K562 (cell line): ENCODE measurements at regions not wholly inside any gene's neighbourhood (a gene's known extent, or its start where the extent isn't known, plus 50 kb on each side); places are given as distances from the start of the nearest gene placed in this dataset.

ENCODE experiments used
- ATAC-seq: fragments of 200-7000 bp; cut with Tn5 transposase; 3 replicates; pipeline ENCODE4 v1.9.1; 2020; ENCODE audit warnings: moderate library complexity
- BruUV-seq: library from RNA; stranded (reverse); fragments of 400-500 nt; replicated peaks from 2 replicates; lab custom pipeline; 2021; lab: Mats Ljungman, UMichigan
- CTCF ChIA-PET: fragments of 300-600 bp; formaldehyde crosslinking; extraction: SDS; loops from one replicate; lab custom pipeline; 2021; ENCODE audit warnings: low intra/inter-chr PET ratio; lab: Yijun Ruan, JAX
- POLR2A ChIA-PET: fragments of 300-600, 350-650 bp; sonication (Branson Sonifier 250); formaldehyde crosslinking; extraction: SDS; loops from one replicate; lab custom pipeline; 2021; ENCODE audit warnings: antibody characterized with exemption, inconsistent platforms; lab: Yijun Ruan, JAX
- DNase-seq, 4 experiments: peaks; one replicate each; pipeline versions ENCODE4 v3.0.0 to v3.0.0-alpha.2; 2011 to 2018; ENCODE audit warnings: low spot score in 3 of 4, mixed read lengths in 3 of 4; ENCODE audit errors: extremely low read depth in 1 of 4
- FAIRE-seq: peaks from 2 replicates; lab custom pipeline; 2011; peaks lifted over from hg19 to GRCh38; lab: Jason Lieb, UNC
- H2AFZ ChIP-seq: 2 replicates; pipeline ENCODE4 v1.6.0; 2011; ENCODE audit warnings: low read depth, low read length, control low read depth, inconsistent platforms
- H3K27ac ChIP-seq: fragments of 200-600 bp; 3 replicates; pipeline ENCODE4 v1.8.0; 2011; ENCODE audit warnings: low read depth, mild to moderate bottlenecking, control low read depth, inconsistent platforms, low read length, moderate library complexity, mixed read lengths; ENCODE audit errors: extremely low read depth
- H3K27me3 ChIP-seq, 2 experiments: fragments of 300-600 bp in 1 of 2; 2 replicates in 1 of 2; 3 replicates in 1 of 2; pipeline versions ENCODE4 v1.6.0 to v1.8.0; 2011; ENCODE audit warnings: inconsistent platforms in 2 of 2, low read length in 2 of 2, mild to moderate bottlenecking in 1 of 2, mixed read lengths in 1 of 2, moderate library complexity in 1 of 2; ENCODE audit not compliant: control insufficient read depth in 2 of 2, insufficient read depth in 2 of 2
- H3K36me3 ChIP-seq: fragments of 300-600 bp; 3 replicates; pipeline ENCODE4 v1.8.0; 2011; ENCODE audit warnings: mild to moderate bottlenecking, low read length, inconsistent platforms; ENCODE audit not compliant: control insufficient read depth, insufficient read depth
- H3K4me1 ChIP-seq, 2 experiments: fragments of 200-600 bp in 1 of 2; replicated peaks in 1 of 2; 2 replicates in 1 of 2; 3 replicates in 1 of 2; pipeline versions ENCODE4 v1.5.1 to v1.8.0; 2011; ENCODE audit warnings: inconsistent platforms in 2 of 2, low read length in 2 of 2, mild to moderate bottlenecking in 1 of 2, mixed read lengths in 1 of 2, moderate library complexity in 1 of 2; ENCODE audit not compliant: control insufficient read depth in 2 of 2, insufficient read depth in 2 of 2
- H3K4me2 ChIP-seq: 2 replicates; pipeline ENCODE4 v1.6.1; 2011; ENCODE audit warnings: low read length, control low read depth, inconsistent platforms, mixed read lengths; ENCODE audit not compliant: insufficient read depth
- H3K4me3 ChIP-seq: fragments of 200-600 bp; sonication (generic), shearing (Covaris generic); 2 replicates; pipeline ENCODE4 v1.5.1; 2016; ENCODE audit warnings: control low read depth, inconsistent platforms
- H3K79me2 ChIP-seq: fragments of 200-600 bp; 3 replicates; pipeline ENCODE4 v1.8.0; 2011; ENCODE audit warnings: low read length, inconsistent platforms; ENCODE audit not compliant: control insufficient read depth, insufficient read depth
- H3K9ac ChIP-seq, 2 experiments: 2 replicates each; pipeline versions ENCODE4 v1.6.0 to v1.6.1; 2011; ENCODE audit warnings: low read depth in 2 of 2, low read length in 2 of 2, control low read depth in 1 of 2, inconsistent platforms in 1 of 2, mild to moderate bottlenecking in 1 of 2, mixed read lengths in 1 of 2; ENCODE audit not compliant: insufficient read depth in 1 of 2
- H3K9me1 ChIP-seq: one replicate; pipeline ENCODE4 v1.6.0; 2011; ENCODE audit warnings: inconsistent platforms, mild to moderate bottlenecking, low read length, moderate library complexity; ENCODE audit not compliant: control insufficient read depth, insufficient read depth
- H3K9me3 ChIP-seq: replicated peaks from 2 replicates; pipeline ENCODE4 v1.5.1; 2011; ENCODE audit warnings: low read depth, low read length, inconsistent platforms; ENCODE audit not compliant: control insufficient read depth, insufficient read depth
- H4K20me1 ChIP-seq: replicated peaks from 2 replicates; pipeline ENCODE4 v1.6.1; 2011; ENCODE audit warnings: low read length, inconsistent platforms, mixed read lengths; ENCODE audit not compliant: control insufficient read depth, insufficient read depth
- CREB1 ChIP-seq, 2 experiments: sonication (generic) in 1 of 2; formaldehyde crosslinking in 1 of 2; IDR thresholded peaks; 2 replicates each; pipeline versions ENCODE4 v1.6.1 to v1.8.0; 2012 to 2022; ENCODE audit warnings: inconsistent platforms in 1 of 2, mild to moderate bottlenecking in 1 of 2, missing genetic modification reagents in 1 of 2, moderate library complexity in 1 of 2
- FOSL1 ChIP-seq: fragments of 200-800 bp; sonication (Bioruptor generic); conservative IDR thresholded peaks from 2 replicates; pipeline ENCODE4 v1.6.1; 2016; ENCODE audit warnings: missing genetic modification characterization, missing compliant biosample characterization
- GMEB1 ChIP-seq: fragments of 250-450 bp; sonication (Bioruptor Pico); IDR thresholded peaks from 2 replicates; pipeline ENCODE4 v1.4.0; 2020; ENCODE audit warnings: mild to moderate bottlenecking
- HDAC6 ChIP-seq: IDR thresholded peaks from 2 replicates; pipeline ENCODE4 v1.6.1; 2012; ENCODE audit warnings: low read depth, mild to moderate bottlenecking, control low read depth, inconsistent platforms, low read length, moderate library complexity
- HMG20B ChIP-seq: fragments of 250-450 bp; sonication (Bioruptor Pico); IDR thresholded peaks from 2 replicates; pipeline ENCODE4 v1.5.0; 2021; ENCODE audit warnings: mild to moderate bottlenecking
- ILF3 ChIP-seq: fragments of 450-650 bp; IDR thresholded peaks from 2 replicates; pipeline ENCODE4 v1.6.1; 2018; ENCODE audit warnings: antibody characterized with exemption, mild to moderate bottlenecking, moderate library complexity, borderline replicate concordance
- JUNB ChIP-seq: fragments of 450-650 bp; formaldehyde crosslinking; conservative IDR thresholded peaks from 2 replicates; pipeline ENCODE4 v1.4.0; 2020; ENCODE audit warnings: mild to moderate bottlenecking
- NRF1 ChIP-seq, 2 experiments: fragments of 450-650 bp; IDR thresholded peaks in 1 of 2; conservative IDR thresholded peaks in 1 of 2; 2 replicates each; pipeline ENCODE4 v1.6.1; 2014; ENCODE audit warnings: mild to moderate bottlenecking in 2 of 2
- PHTF2 ChIP-seq: fragments of 250-450 bp; sonication (Bioruptor Pico); IDR thresholded peaks from 2 replicates; pipeline ENCODE4 v1.5.0; 2021; ENCODE audit warnings: mild to moderate bottlenecking
- RCOR1 ChIP-seq, 2 experiments: IDR thresholded peaks; 2 replicates each; pipeline ENCODE4 v1.6.1; 2012; ENCODE audit warnings: low read depth in 2 of 2, low read length in 2 of 2, borderline replicate concordance in 1 of 2, improper control_type of control experiment in 1 of 2
- SMAD2 ChIP-seq: fragments of 150-350 bp; IDR thresholded peaks from 2 replicates; pipeline ENCODE4 v1.6.1; 2014; ENCODE audit warnings: low read depth, mild to moderate bottlenecking, low read length
- TFAM ChIP-seq: fragments of 250-450 bp; sonication (Bioruptor Pico); conservative IDR thresholded peaks from 2 replicates; pipeline ENCODE4 v1.5.0; 2021; ENCODE audit warnings: mild to moderate bottlenecking, moderate library complexity
- TRIM24 ChIP-seq, 2 experiments: fragments of 450-650 bp; IDR thresholded peaks; 2 replicates each; pipeline ENCODE4 v1.6.1; 2016
- ZNF175 ChIP-seq: fragments of 200-800 bp; sonication (Bioruptor generic); IDR thresholded peaks from 2 replicates; pipeline ENCODE4 v1.6.1; 2016; ENCODE audit warnings: low read depth, mild to moderate bottlenecking, missing genetic modification characterization, missing compliant biosample characterization
- ZNF253 ChIP-seq: fragments of 250-450 bp; sonication (Bioruptor Pico); conservative IDR thresholded peaks from 2 replicates; pipeline ENCODE4 v1.6.1; 2021; ENCODE audit warnings: mild to moderate bottlenecking
- WGBS: fragments of 100-300 bp; shearing (Covaris generic); methylation state at CpG from one replicate; pipeline ENCODE4 v1.1.6; 2016; ENCODE audit warnings: low coverage, mixed read lengths; ENCODE audit not compliant: insufficient coverage; ENCODE audit errors: missing lambda C conversion rate; 5-methylcytosine and 5-hydroxymethylcytosine counted together
- in situ Hi-C: fragments of 300-500 bp; cut with MboI; formaldehyde crosslinking; loops from 4 replicates; pipeline ENCODE4 v1.15.0; 2018; ENCODE audit warnings: inconsistent platforms, mixed read lengths
- intact Hi-C: fragments of 100-400 bp; cut with micrococcal nuclease; formaldehyde crosslinking; loops from 2 replicates; pipeline ENCODE4 v1.14.2; 2022
- TF ChIP-seq, protein P1 (sequence below): fragments of 250-450 bp; sonication (Bioruptor Pico); IDR thresholded peaks from 2 replicates; pipeline ENCODE4 v1.9.0; 2021; ENCODE audit warnings: mild to moderate bottlenecking, inconsistent platforms

GRCh38 chr3:71982506-71983258 is 197.7 kb upstream of the PROK2 start (continued):
- TF ChIP-seq NRF1 (conservative IDR thresholded peaks at IDR 0.05 in 1 of 2, IDR thresholded peaks at IDR 0.05 in 1 of 2): peak; percentile 25 to 38; a peak in 1 of 4 replicates
- 0 out of 2 replicates have a peak, but pooled peaks have one; percentile 36 for TF ChIP-seq CREB1 (IDR thresholded peaks at IDR 0.05)
- TF ChIP-seq CREB1 (CRISPR knock-in tag; IDR thresholded peaks at IDR 0.05): peak; percentile 74; the same call in 1 of the 2 replicates
- peak in 1 of 2 experiments; percentile 48; a peak in 1 of 4 replicates for TF ChIP-seq TRIM24 (IDR thresholded peaks at IDR 0.05)
- 0 out of 2 replicates have a peak, but pooled peaks have one; percentile 19 for TF ChIP-seq ZNF175 (CRISPR knock-in tag)
- peak; percentile 98 for TF ChIP-seq FOSL1 (tag)
- TF ChIP-seq, all 486 proteins: peak for 27; not testable (repeated sequence) for 459

DNA sequence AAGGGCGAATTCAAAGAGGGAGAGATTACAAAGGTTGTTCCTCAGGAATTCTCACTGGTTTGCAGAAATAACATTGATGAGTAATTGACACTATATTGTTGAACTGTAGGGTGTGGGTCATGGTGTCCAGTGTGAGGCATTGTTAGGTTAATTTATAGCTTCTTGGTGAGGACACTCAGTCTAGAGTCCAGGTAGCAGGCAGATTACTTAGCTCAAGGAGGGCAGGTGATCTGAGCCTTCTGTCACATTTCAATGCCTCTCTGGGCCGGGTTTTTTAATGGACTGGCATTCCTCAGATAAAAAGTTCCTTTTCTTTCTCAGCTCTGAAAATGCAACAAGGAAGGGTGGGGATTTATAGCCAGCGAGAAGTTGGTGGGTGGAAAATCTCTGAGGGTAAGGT is 194.2 kb upstream of the PROK2 start:
- FAIRE-seq (no peak), DNase-seq (no peak), ATAC-seq (no peak)
- Histone ChIP-seq H3K36me3 (no peaks in the 10 kb centered on the region), H3K9me1 (no peaks in the 10 kb centered on the region), H2AFZ (no peak overlapping the region), H3K9me3 (peaks cover 2% of the 10 kb centered on the region; the same call in 1 of the 2 replicates), H3K79me2 (no peaks in the 10 kb centered on the region), H3K4me1 (no peaks in the 10 kb centered on the region; a peak in 2 of 5 replicates), H4K20me1 (no peaks in the 10 kb centered on the region), H3K4me3 (no peak overlapping the region), H3K27me3 (peaks cover 0 to 3% of the 10 kb centered on the region in 2 experiments; a peak in 1 of 5 replicates), H3K9ac (no peak overlapping the region), H3K27ac (no peak overlapping the region), H3K4me2 (no peak overlapping the region)
- TF ChIP-seq JUNB (CRISPR knock-in tag) (no peak), ZNF253 (CRISPR knock-in tag) (no peak), RCOR1 (IDR thresholded peaks at IDR 0.05; ENCODE audit: borderline replicate concordance in 1 of 2, low read depth in 2 of 2, low read length in 2 of 2) (no peak), TFAM (no peak), ILF3 (no peak), HMG20B (CRISPR knock-in tag) (no peak), HDAC6 (no peak), SMAD2 (no peak), GMEB1 (CRISPR knock-in tag) (no peak), PHTF2 (CRISPR knock-in tag) (no peak)
- TF ChIP-seq, protein P1, sequence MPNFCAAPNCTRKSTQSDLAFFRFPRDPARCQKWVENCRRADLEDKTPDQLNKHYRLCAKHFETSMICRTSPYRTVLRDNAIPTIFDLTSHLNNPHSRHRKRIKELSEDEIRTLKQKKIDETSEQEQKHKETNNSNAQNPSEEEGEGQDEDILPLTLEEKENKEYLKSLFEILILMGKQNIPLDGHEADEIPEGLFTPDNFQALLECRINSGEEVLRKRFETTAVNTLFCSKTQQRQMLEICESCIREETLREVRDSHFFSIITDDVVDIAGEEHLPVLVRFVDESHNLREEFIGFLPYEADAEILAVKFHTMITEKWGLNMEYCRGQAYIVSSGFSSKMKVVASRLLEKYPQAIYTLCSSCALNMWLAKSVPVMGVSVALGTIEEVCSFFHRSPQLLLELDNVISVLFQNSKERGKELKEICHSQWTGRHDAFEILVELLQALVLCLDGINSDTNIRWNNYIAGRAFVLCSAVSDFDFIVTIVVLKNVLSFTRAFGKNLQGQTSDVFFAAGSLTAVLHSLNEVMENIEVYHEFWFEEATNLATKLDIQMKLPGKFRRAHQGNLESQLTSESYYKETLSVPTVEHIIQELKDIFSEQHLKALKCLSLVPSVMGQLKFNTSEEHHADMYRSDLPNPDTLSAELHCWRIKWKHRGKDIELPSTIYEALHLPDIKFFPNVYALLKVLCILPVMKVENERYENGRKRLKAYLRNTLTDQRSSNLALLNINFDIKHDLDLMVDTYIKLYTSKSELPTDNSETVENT (CRISPR knock-in tag): no peak
- BruUV-seq: no TSS peak
- intact Hi-C loops: no loop called here
- 19% methylated on average over 3 of the region's 3 CpGs for WGBS
- POLR2A ChIA-PET: no interaction called here
- CTCF ChIA-PET: no interaction called here
- in situ Hi-C loops: no loop called here
